Tibial artery (tissue), 4 donors: ENCODE measurements at regions not wholly inside any gene's neighbourhood (a gene's known extent, or its start where the extent isn't known, plus 50 kb on each side); places are given as distances from the start of the nearest gene placed in this dataset.

Source experiments
- DNase-seq, 2 donors: peaks; one replicate each; pipeline ENCODE4 v3.0.0-alpha.2; 2019
- H3K27ac ChIP-seq, 2 donors: fragments of 200-600 bp; sonication (generic) in 1 of 2; 1 replicate in 1 of 2; 2 replicates in 1 of 2; pipeline ENCODE4 v1.5.1; 2018 to 2019; ENCODE audit warnings: mild to moderate bottlenecking in 1 of 2
- H3K27me3 ChIP-seq, 2 donors: fragments of 200-600 bp; sonication (generic) in 1 of 2; one replicate each; pipeline versions ENCODE4 v1.5.1 to v1.6.0; 2016 to 2019
- H3K36me3 ChIP-seq, 3 donors: fragments of 200-600 bp; sonication (generic) in 2 of 3; one replicate each; pipeline ENCODE4 v1.5.1; 2016 to 2019; ENCODE audit warnings: mild to moderate bottlenecking in 2 of 3
- H3K4me1 ChIP-seq, 4 donors: fragments of 200-600 bp; sonication (generic) in 2 of 4; 1 replicate in 3 of 4; 2 replicates in 1 of 4; pipeline ENCODE4 v1.5.1; 2016 to 2019
- H3K4me3 ChIP-seq, 2 donors: fragments of 200-600 bp; sonication (generic) in 1 of 2; 1 replicate in 1 of 2; 2 replicates in 1 of 2; pipeline ENCODE4 v1.5.1; 2018 to 2019; ENCODE audit warnings: mild to moderate bottlenecking in 2 of 2
- H3K9me3 ChIP-seq, 3 donors: fragments of 200-600 bp; sonication (generic) in 1 of 3; one replicate each; pipeline ENCODE4 v1.5.1; 2016 to 2019
- intact Hi-C: fragments of 100-400 bp; cut with DNase I; formaldehyde crosslinking; loops from one replicate; pipeline ENCODE4 v1.15.0; 2023; ENCODE audit warnings: low total_unique reads
- TF ChIP-seq, protein P1 (sequence below), 2 experiments: fragments of 200-600 bp in 1 of 2; fragments of 450-650 bp in 1 of 2; IDR thresholded peaks; one replicate each; pipeline ENCODE4 v1.5.1; 2017 to 2019; ENCODE audit warnings: antibody characterized with exemption in 2 of 2, mild to moderate bottlenecking in 1 of 2, moderate library complexity in 1 of 2

DNA sequence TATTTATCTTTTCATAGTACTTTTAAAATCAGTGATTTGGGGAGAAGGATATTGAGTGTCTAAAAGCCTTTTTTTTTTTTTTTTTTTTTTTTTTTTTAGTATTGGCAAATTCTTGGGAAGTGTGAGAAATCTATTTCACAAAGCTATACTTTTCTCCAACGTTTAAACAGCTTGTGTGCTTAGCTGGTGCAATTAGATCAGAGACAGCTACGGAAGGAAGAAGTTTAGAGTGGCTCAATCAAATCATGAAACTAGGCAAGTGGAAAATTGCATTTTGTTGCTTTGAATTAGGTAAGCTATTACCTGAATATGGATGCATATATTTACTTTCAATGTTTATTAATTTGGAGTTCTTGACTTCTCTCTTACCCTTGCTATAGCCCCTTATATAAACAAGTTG lies 1001.9 kb downstream of the PDHA2 start:
- Histone ChIP-seq H3K4me3 (no peak overlapping the region), H3K27ac (no peak overlapping the region), H3K9me3 (no peaks in the 10 kb centered on the region), H3K36me3 (no peaks in the 10 kb centered on the region), H3K4me1 (no peaks in the 10 kb centered on the region), H3K27me3 (no peaks in the 10 kb centered on the region)
- intact Hi-C loops, result no loop called here
- TF ChIP-seq, protein P1, sequence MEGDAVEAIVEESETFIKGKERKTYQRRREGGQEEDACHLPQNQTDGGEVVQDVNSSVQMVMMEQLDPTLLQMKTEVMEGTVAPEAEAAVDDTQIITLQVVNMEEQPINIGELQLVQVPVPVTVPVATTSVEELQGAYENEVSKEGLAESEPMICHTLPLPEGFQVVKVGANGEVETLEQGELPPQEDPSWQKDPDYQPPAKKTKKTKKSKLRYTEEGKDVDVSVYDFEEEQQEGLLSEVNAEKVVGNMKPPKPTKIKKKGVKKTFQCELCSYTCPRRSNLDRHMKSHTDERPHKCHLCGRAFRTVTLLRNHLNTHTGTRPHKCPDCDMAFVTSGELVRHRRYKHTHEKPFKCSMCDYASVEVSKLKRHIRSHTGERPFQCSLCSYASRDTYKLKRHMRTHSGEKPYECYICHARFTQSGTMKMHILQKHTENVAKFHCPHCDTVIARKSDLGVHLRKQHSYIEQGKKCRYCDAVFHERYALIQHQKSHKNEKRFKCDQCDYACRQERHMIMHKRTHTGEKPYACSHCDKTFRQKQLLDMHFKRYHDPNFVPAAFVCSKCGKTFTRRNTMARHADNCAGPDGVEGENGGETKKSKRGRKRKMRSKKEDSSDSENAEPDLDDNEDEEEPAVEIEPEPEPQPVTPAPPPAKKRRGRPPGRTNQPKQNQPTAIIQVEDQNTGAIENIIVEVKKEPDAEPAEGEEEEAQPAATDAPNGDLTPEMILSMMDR (IDR thresholded peaks at IDR 0.05), result no peak
- no peak for DNase-seq

DNA sequence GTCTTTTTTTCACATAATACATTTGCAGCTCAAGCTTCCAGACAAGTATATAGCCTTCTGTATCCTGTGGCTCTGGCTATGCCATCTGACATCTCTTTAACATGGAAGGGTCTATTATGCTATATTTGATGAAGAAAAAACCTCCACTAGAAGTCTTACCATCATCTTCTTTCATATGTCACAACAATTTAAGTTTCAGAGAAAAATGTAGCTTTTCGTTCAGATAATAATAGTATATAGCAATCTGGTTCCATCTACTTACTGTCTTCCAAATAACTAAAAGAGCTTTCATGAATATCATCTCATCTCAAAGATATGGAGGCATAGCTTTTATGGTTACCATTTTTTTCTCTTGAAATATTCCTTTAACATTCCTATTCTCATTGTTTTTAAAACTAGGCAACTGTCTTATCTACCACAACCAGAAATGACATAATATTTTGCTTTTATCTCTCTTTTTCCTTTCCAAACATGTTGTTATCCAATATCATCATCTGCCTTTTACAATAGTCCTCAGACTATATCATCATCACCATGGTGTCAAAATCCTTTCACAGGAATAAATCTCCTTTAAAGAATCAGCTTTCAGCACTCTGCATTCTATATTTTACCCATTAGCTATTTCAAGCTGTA lies 1005.1 kb downstream of the PDHA2 start:
- no peak for DNase-seq
- no peak overlapping the region for H3K4me3 ChIP-seq
- H3K27me3 ChIP-seq, result no peaks in the 10 kb centered on the region
- H3K4me1 ChIP-seq, result no peaks in the 10 kb centered on the region
- no peak overlapping the region for H3K27ac ChIP-seq
- TF ChIP-seq, protein P1 (IDR thresholded peaks at IDR 0.05), result no peak
- no peaks in the 10 kb centered on the region for H3K9me3 ChIP-seq
- intact Hi-C loops, result no loop called here
- no peaks in the 10 kb centered on the region for H3K36me3 ChIP-seq

DNA sequence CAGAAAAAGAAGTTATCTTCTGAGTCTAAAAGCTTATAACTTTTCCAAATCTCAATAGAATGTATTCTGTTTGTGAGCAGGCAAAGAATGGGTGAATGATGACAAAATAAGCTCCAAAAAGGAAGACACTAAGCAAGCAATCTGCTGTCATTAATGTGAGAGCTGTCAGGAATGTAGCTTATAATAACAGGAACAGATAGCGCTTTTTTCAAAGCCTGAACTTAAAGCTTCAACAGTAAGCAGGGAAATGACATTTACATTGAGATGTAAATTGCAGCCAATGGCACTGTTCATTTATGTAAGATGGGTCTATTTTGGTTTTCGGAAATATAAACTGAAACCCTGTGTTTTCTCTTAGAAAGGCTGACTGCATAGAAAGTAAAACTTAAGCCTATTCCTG lies 1005.9 kb downstream of the PDHA2 start:
- no peaks in the 10 kb centered on the region for H3K9me3 ChIP-seq
- intact Hi-C loops, result no loop called here
- no peak overlapping the region for H3K4me3 ChIP-seq
- TF ChIP-seq, protein P1 (IDR thresholded peaks at IDR 0.05), result no peak
- H3K4me1 ChIP-seq, result no peaks in the 10 kb centered on the region
- H3K36me3 ChIP-seq, result no peaks in the 10 kb centered on the region
- H3K27me3 ChIP-seq, result no peaks in the 10 kb centered on the region
- H3K27ac ChIP-seq, result no peak overlapping the region
- DNase-seq, result no peak

DNA sequence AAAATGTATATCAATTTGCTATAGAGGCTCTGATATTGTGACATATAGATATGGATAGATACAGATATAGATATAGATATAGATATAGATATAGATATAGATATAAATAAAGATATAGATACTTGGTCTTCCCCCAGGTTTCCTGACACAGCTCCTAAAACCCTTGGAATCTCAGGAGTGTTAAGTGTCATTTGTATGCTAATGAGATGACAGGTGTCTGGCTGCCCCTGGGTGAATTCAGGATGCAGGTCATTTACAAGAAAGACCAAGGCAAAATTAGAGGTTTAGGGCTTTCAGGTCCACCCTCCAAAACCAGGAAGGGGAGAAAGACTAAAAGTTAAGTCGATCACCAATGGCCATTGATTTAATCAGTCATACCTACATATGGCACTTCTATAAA lies 1034.8 kb downstream of the PDHA2 start:
- H3K27ac ChIP-seq, result no peak overlapping the region
- H3K27me3 ChIP-seq, result no peaks in the 10 kb centered on the region
- no peak for DNase-seq
- no peaks in the 10 kb centered on the region for H3K4me1 ChIP-seq
- TF ChIP-seq, protein P1 (IDR thresholded peaks at IDR 0.05), result no peak
- intact Hi-C loops, result no loop called here
- no peak overlapping the region for H3K4me3 ChIP-seq
- H3K9me3 ChIP-seq, result no peaks in the 10 kb centered on the region
- no peaks in the 10 kb centered on the region for H3K36me3 ChIP-seq

DNA sequence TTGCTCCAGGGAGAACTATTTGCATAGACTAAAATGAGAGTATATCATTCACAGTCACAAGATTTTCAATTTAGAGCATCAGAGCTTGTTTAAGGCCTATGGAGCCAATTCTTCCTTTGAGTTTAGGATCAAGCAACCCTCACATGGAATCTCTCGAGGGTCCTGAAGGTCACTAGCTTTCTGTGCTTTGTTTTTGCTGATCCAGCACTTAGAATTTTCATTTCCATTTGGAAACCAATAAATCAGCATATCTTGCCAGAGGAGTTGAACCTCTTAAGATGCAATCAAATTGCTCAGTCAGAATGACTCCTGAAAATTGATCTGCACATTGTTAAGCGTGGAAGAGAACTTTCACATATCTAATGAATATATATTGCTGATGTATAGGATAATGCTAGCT lies 1039.6 kb downstream of the PDHA2 start:
- Histone ChIP-seq H3K9me3 (no peaks in the 10 kb centered on the region), H3K36me3 (no peaks in the 10 kb centered on the region), H3K27me3 (no peaks in the 10 kb centered on the region), H3K4me3 (no peak overlapping the region), H3K4me1 (no peaks in the 10 kb centered on the region), H3K27ac (no peak overlapping the region)
- TF ChIP-seq, protein P1 (IDR thresholded peaks at IDR 0.05), result no peak
- intact Hi-C loops, result no loop called here
- no peak for DNase-seq

DNA sequence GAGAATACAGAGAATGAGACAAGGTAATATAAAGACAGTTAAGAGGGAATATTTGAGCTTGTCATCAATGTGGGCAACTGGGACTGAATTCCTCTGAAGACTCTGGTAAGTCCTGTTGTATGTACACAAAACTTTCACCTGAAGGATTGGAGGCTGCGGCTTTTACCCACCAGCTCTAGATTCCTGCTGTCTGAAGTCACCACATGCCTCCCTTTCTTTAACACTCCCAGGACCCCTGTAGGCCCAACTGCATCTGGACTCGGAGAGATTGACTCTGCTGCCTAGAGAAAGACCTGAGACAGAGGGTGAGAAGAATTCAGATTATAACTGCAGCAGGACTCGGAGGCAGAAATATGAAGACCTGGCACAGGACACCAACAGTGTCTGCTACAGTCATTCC lies 1048.0 kb downstream of the PDHA2 start:
- H3K36me3 ChIP-seq, result no peaks in the 10 kb centered on the region
- H3K4me3 ChIP-seq, result no peak overlapping the region
- no peaks in the 10 kb centered on the region for H3K9me3 ChIP-seq
- intact Hi-C loops, result no loop called here
- no peaks in the 10 kb centered on the region for H3K4me1 ChIP-seq
- no peak for DNase-seq
- no peak overlapping the region for H3K27ac ChIP-seq
- TF ChIP-seq, protein P1 (IDR thresholded peaks at IDR 0.05), result no peak
- no peaks in the 10 kb centered on the region for H3K27me3 ChIP-seq
